Umbilical cord (tissue), 1 donor: ENCODE measurements at regions not wholly inside any gene's neighbourhood (a gene's known extent, or its start where the extent isn't known, plus 50 kb on each side); places are given as distances from the start of the nearest gene placed in this dataset.

Source experiments
- DNase-seq: peaks from one replicate; pipeline ENCODE4 v3.0.0-alpha.2; 2015; ENCODE audit warnings: low spot score

GRCh38 chrX:39629001-39629400 lies 468.8 kb downstream of the BCOR start:
- no peak for DNase-seq

DNA sequence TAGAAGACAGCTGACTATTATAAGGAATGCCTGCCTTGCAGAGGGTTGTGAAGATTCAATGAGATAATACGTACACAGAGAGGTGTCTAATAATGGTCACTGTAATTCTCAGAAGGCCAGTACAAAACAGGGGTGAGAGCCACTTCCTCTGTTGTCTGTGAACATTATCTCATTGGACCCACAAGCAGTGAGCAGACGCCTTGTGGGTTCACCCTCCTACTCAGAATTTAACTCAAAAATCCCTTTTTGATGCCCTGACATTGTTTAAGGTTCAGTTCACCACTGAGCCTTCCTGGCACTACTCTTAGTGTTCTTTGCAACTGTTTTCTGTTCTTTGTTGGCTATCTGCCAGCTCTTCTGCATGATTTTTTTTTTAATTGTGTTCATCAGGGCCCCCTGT lies 467.4 kb downstream of the BCOR start:
- DNase-seq: no peak

- no peak for DNase-seq
Observed at GRCh38 chrX:39631276-39632229, 466.2 kb downstream of the BCOR start.

GRCh38 chrX:39633293-39633692 lies 464.5 kb downstream of the BCOR start:
- no peak for DNase-seq

GRCh38 chrX:39636481-39636880 lies 461.3 kb downstream of the BCOR start:
- DNase-seq: no peak

GRCh38 chrX:39638526-39638925 lies 459.2 kb downstream of the BCOR start:
- no peak for DNase-seq

- no peak for DNase-seq
Observed at GRCh38 chrX:39639871-39640270, 457.9 kb downstream of the BCOR start.

- no peak for DNase-seq
Observed at GRCh38 chrX:39640866-39641265, 456.9 kb downstream of the BCOR start.

DNA sequence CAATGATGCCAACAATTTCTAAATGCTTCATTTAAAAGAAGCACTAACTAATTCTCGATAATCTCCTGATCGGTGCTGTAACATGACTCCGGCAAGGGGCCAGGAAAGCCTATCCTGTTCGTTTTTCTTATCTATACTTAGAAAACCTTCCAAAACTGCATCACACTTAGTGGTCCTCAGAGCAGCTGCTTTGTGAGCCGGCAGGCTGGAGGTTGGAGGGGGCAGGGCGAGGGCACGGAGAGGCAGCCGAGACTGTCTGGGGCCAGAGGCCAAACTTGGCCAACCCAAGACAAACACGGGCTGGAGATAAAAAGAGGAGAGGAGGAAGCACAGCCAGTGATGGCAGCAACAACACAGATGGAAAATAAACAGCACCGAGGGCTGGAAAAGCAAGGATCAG lies 455.7 kb downstream of the BCOR start:
- no peak for DNase-seq

- DNase-seq: no peak
Observed at GRCh38 chrX:39643550-39643949, 454.2 kb downstream of the BCOR start.

DNA sequence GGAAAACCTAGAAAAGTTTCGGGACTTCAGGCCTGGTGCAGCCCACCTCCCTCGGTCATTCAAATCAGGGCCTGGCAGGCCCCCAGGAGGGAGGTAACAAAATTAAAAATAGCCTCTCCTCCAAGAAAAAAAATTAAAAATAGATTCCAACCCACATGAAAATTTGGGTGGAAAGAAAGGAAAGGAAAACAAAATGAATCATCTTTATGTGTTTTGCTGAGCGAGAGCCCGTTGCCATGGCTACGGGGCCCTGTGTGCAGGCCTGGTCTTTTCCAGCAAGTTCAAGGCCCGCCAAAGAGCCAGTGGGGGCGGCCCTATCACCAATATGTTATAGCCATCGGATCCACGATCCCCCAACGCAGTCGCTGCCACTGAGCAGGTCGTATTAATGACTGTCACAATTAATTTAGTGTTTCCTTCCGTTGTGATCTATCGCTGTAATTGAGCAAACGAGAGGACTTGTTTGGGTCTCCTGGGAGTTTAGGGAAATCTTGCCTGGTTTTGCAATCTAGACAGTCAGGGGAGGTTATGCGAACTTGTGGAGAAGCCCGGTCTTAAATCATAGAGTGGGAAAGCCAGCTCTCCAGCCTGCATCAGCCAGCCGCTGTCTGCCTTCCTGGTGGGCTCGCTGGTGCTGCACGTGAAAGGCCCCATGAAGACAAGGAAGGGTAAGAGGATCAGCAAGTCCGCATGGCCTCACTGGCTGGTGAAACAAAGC lies 452.4 kb downstream of the BCOR start:
- DNase-seq: peak; percentile 83

DNA sequence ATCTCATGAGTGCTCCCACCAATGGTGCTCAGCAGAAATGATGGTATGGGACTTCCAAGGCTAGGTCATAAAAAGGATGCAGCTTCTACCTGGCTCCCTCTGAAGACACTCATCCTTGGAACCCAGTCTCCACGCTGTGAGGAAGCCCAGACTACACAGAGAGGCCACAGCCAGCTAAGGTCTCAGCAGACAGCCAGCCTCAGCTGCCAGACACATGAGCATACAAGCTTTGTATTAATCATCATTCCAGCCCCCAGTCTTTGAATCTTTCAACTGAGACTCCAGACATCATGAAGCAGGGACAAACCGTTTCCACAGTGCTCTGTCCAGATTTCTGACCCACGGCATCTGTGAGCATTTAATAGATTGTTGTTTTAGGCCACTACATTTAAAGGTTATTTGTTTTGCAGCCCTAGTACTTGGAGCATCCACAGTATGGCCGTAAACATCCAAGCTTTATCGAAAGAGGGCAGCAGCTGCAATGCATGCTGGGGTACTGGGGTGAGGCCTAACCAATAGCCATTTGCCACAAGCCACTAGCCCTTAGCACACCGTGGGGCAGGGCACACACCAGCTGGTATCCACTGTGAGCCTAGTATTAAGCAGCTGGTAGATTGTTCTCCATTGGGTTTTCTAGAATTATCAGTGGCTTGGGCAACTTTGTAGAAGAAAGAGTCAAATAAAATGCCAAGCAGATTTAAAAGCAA lies 449.1 kb downstream of the BCOR start:
- DNase-seq: no peak

DNA sequence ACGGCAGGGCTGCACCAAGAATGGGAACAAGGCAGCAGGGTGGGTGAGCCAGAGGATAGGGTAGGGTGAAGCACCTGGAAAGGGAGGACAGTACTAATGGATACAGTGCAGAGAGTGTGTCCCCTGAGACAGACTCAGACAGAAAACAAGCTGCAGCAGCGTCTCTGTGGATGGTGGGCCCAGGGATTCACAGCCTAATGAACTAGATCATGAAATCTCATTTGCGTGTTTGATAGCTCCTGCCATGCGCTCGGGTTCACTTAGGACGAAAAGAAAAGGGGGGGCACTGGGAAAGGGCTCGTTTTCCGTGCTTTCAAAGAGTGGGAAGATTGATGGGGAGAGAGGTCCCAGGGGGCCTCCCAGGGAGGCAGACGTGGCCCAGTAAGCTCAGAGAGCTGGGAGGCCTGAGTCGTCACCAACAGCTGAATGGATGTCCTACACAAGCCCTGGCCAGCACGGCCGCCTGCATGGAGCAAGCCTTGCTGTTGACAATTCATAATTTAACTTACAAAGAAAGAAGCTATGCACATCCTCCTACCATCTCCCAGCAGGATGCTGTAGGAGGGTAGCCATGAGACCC lies 446.9 kb downstream of the BCOR start:
- DNase-seq: no peak

GRCh38 chrX:39652336-39652735 lies 445.4 kb downstream of the BCOR start:
- no peak for DNase-seq

DNA sequence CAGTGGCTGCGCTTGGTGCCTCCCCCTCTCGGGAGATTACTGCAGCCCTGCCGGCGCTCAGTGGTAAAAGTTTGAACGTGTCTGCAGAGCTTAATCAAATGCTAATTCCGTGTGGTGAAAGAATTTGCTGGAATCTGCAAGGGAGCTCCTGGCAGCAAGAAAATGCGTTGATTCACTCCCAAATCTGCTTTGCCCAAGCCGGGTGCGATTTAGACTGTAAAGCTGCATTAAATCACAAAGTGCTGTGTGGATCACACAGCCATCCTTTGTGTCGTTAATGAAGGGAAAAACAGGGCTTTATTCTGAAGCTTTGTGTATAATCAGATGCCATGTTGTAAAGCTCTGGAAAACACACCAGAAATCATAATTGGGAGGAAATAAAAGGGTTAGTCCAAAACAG lies 444.1 kb downstream of the BCOR start:
- no peak for DNase-seq

DNA sequence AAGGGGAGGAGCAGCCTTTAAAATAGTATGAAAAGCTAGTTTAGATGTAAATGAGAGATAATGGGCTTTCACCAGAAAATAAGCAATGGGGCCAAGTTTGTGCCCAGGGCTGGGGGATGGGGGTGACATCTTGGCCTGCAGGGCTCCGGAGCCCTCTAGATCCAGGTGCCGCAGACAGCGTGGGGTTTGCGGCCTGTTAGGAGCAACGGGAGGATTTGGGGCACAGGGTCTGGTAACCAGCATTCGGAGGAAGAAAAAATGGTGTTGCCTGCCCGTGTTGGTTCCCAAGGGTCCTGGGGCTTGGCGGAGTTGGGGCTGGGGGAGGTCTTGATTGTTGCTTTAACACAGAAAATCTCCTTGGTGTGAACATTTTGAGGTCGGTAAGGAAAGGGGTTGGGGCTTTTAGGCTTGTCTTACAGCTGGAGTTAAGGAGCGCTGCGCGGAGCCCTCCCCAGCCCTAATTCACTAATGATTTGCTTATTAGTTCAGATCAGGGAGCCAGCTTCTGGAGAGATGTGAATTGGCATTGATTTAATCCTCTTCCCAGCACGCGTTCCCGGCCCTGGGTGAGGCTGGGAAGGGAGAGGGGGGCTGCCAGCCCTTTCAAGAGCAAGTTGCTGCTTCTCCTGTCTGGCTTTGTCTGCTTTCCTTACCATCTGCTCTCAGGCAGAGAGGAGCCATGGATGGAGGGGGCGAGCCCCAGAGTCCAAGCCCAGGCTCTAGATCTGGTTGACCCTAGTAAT lies 443.4 kb downstream of the BCOR start:
- DNase-seq: no peak

- no peak for DNase-seq
Observed at GRCh38 chrX:39654952-39655351, 442.8 kb downstream of the BCOR start.

DNA sequence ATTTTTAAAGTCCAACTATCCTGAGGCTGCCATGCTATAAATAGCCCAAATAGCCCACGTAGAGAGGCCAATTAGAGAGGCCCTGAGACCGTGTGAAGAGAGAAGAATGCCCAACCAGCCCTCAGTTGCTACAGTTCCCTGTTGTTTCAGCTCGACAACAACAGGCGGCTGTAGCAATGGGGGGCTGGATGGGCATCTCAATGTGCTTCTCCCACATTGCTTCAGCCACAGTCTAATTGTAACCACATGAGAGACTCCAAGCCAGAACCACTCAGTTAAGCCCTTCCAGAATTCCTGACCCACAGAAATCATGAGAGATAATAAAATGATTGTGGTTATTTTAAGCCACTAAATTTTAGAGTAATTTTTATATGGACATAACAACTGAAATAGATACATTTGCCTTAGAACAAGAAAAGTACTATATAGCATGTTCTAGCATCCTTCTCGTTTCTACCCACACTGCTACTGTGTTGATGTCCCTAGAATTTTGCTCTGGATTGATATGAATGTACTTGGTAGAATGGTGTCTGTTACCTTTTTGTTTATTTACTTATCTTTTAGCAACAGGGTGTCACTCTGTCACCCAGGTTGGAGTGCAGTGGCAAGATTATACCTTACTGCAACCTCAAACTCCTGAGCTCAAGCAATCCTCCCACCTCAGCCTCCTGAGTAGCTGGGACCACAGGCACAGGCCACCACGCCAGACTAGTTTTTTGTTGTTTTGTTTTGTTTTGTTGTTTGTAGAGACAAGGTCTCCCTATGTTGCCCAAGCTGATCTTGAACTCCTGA lies 436.4 kb downstream of the BCOR start:
- DNase-seq: no peak

GRCh38 chrX:39665830-39666518 lies 431.8 kb downstream of the BCOR start:
- no peak for DNase-seq

GRCh38 chrX:39667191-39667590 lies 430.6 kb downstream of the BCOR start:
- no peak for DNase-seq
